Activated CD4-positive, alpha-beta T cell treated with anti-CD3 and anti-CD28 coated beads, Interleukin-2, amount 10 ng/mL, durations not matched to agents 7 days and 5 days (primary cell): ENCODE measurements at regions not wholly inside any gene's neighbourhood (a gene's known extent, or its start where the extent isn't known, plus 50 kb on each side); places are given as distances from the start of the nearest gene placed in this dataset.
A peak's percentile ranks its signal among the peaks of the same experiment; 100 is the strongest.
"Not testable (repeated sequence)": the region's sequence is repeated elsewhere in the genome, so short reads cannot be mapped to it uniquely, and the experiment has no call there.

Experiments
- CTCF ChIA-PET: fragments of 350-600 bp; sonication (Branson Sonifier 250); formaldehyde crosslinking; loops from one replicate; lab custom pipeline; 2021; ENCODE audit warnings: antibody characterized with exemption; lab: Charles Lee
- POLR2A ChIA-PET: fragments of 350-600 bp; sonication (Branson Sonifier 250); formaldehyde crosslinking; loops from one replicate; lab custom pipeline; 2021; ENCODE audit warnings: antibody characterized with exemption; lab: Charles Lee
- DNase-seq: peaks from one replicate; pipeline ENCODE4 v3.0.0-alpha.2; 2020
- H3K27ac Mint-ChIP-seq: one replicate; pipeline ENCODE4 v1.8.0; 2021; ENCODE audit warnings: mild to moderate bottlenecking, moderate library complexity, mixed read lengths
- H3K27me3 Mint-ChIP-seq: one replicate; pipeline ENCODE4 v1.8.0; 2021; ENCODE audit warnings: mixed read lengths
- H3K36me3 Mint-ChIP-seq: one replicate; pipeline ENCODE4 v1.8.0; 2021; ENCODE audit warnings: low read depth, mixed read lengths
- H3K4me1 Mint-ChIP-seq: one replicate; pipeline ENCODE4 v1.8.0; 2021; ENCODE audit warnings: mixed read lengths
- H3K4me3 Mint-ChIP-seq: one replicate; pipeline ENCODE4 v1.8.0; 2021; ENCODE audit warnings: mild to moderate bottlenecking, moderate library complexity, mixed read lengths
- H3K9me3 Mint-ChIP-seq: one replicate; pipeline ENCODE4 v1.8.0; 2021; ENCODE audit warnings: mixed read lengths

DNA sequence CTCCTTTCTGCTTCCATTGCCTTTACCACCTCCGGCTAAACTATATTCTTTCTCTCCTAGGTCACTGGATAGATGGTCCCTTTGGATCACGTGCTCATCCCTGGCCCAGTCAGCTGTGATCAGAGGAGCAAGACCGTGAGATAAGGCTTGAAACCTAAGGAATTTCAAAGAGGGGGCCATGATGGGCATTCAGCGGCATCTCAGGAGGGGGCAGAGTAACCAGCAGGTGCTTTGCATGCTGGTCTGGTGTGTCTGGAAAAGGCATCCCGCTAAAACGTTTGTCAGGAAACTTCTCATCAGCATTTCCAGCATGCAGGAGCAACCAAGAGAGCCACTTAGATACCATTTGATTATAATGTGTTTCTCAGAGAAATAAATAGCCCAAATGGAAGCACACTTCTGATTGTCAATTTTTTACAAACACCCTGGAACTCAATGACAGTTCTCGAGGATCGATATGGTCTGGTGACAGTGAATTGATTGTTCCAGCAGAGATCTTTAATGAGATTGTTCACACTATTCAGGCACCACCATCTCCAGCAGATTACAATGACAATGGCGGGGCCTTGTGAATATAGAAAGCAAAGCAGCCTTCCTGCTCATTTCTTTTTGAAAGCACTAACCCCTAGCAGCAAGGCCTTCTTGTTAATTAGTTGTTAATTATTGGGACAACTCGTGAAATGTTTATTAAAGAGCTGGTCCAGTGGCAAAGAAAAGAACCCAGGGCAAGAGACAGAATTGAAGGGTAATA is 327.1 kb downstream of the PTTG2 start:
- Mint-ChIP-seq H3K4me3 (no peak overlapping the region), H3K27me3 (no peaks in the 10 kb centered on the region), H3K9me3 (no peaks in the 10 kb centered on the region), H3K4me1 (peaks cover 13% of the 10 kb centered on the region), H3K36me3 (no peaks in the 10 kb centered on the region), H3K27ac (no peak overlapping the region)
- DNase-seq: no peak
- ChIA-PET POLR2A (no interaction called here), CTCF (no interaction called here)

DNA sequence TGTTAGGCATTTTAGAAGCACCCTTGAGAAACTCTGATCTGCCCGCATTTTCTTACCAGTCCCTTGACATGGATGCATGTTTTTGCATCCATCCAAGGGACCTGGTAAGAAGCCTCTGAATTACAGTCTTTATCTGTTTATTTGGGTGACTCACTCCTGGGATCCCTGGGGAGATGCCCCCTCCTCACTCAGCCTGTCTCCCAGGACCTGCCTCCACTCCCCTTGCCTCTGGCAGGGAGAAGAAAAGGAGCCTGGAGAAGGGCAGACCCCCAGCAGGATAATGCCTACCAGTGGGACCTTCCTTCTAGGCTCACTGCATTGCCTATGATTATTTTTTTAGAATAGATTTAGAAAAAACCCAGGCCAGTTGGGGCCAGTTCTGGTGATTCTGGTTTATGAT is 329.4 kb downstream of the PTTG2 start:
- CTCF ChIA-PET: interaction anchor here (1.2 kb wide), 1 partner anchor 9 kb away, joined by 3 read pairs; no protein-coding TSS in a partner anchor
- H3K4me3 Mint-ChIP-seq: no peak overlapping the region
- H3K36me3 Mint-ChIP-seq: peaks cover 2% of the 10 kb centered on the region
- DNase-seq: no peak
- peaks cover 18% of the 10 kb centered on the region for H3K9me3 Mint-ChIP-seq
- POLR2A ChIA-PET: no interaction called here
- peaks cover 9% of the 10 kb centered on the region for H3K27me3 Mint-ChIP-seq
- no peak overlapping the region for H3K27ac Mint-ChIP-seq
- H3K4me1 Mint-ChIP-seq: peaks cover 6% of the 10 kb centered on the region

DNA sequence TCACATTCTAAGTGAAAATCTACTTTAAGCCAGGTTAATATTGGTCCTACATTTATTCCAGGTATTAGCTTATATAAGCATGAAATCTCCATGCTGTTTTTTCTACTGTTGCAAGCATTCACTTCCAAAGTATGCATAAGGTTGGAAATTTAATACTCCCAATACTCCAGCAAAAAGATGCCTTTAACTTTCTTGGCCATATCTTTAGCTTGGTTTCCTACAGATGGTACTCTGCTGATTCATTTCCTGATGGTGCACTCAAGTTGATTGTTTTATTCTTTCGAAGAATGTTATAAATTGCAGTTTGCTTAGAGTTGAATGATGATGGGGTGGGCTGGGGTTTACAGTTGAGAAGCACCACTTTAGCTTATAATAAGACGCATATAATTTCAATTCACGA is 330.2 kb downstream of the PTTG2 start:
- ChIA-PET POLR2A (no interaction called here), CTCF (interaction anchor here (1.2 kb wide), 1 partner anchor 10 kb away, joined by 3 read pairs; no protein-coding TSS in a partner anchor)
- Mint-ChIP-seq H3K36me3 (peaks cover 2% of the 10 kb centered on the region), H3K4me3 (no peak overlapping the region), H3K27ac (no peak overlapping the region), H3K27me3 (peaks cover 12% of the 10 kb centered on the region), H3K9me3 (peaks cover 20% of the 10 kb centered on the region), H3K4me1 (peaks cover 1% of the 10 kb centered on the region)
- no peak for DNase-seq

DNA sequence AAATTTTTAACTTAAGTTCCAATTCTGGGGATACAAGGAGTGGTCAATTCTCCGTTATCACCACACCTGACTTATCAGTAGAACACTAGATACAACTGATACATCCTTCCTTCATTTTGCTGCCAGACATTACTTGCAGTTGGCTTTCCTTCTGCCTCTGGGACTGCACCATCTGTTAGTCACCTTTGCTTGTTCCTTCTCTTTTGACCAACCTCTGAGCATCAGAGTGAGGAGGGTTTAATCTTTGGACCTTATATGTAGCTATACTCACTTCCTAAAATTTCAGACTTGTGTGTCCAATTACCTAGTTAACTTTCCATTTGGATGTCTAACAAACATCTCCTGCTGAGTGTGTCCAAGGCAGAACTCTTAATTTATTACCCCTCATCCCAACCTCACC is 330.7 kb downstream of the PTTG2 start:
- Mint-ChIP-seq H3K9me3 (peaks cover 20% of the 10 kb centered on the region), H3K27me3 (peaks cover 12% of the 10 kb centered on the region), H3K4me1 (no peaks in the 10 kb centered on the region), H3K27ac (no peak overlapping the region), H3K36me3 (peaks cover 5% of the 10 kb centered on the region), H3K4me3 (no peak overlapping the region)
- CTCF ChIA-PET: interaction anchor here (0.7 kb wide), 1 partner anchor 12 kb away, joined by 3 read pairs; no protein-coding TSS in a partner anchor
- POLR2A ChIA-PET: no interaction called here
- DNase-seq: no peak

DNA sequence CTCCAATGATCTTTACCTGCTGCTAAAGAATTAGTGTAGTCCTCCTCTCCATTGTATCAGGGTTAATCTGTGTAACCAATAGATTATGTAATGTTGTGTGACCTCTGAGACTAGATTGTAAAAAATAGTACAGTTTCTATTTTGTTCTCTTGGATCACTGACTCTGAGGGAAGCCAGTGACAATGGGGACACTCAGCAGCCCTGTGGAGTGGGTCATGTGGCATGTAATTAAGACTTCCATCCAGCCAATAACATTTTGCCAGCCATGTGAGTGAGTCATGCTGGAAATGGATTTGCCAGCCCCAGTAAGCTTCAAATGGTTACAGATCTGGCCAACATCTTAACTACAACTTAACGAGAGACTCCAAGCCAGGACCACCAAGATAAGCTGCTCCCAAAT is 332.3 kb downstream of the PTTG2 start:
- H3K4me1 Mint-ChIP-seq: no peaks in the 10 kb centered on the region
- ChIA-PET POLR2A (no interaction called here), CTCF (no interaction called here)
- H3K27ac Mint-ChIP-seq: no peak overlapping the region
- no peak for DNase-seq
- peaks cover 18% of the 10 kb centered on the region for H3K27me3 Mint-ChIP-seq
- peaks cover 26% of the 10 kb centered on the region for H3K9me3 Mint-ChIP-seq
- H3K36me3 Mint-ChIP-seq: peaks cover 10% of the 10 kb centered on the region
- no peak overlapping the region for H3K4me3 Mint-ChIP-seq

DNA sequence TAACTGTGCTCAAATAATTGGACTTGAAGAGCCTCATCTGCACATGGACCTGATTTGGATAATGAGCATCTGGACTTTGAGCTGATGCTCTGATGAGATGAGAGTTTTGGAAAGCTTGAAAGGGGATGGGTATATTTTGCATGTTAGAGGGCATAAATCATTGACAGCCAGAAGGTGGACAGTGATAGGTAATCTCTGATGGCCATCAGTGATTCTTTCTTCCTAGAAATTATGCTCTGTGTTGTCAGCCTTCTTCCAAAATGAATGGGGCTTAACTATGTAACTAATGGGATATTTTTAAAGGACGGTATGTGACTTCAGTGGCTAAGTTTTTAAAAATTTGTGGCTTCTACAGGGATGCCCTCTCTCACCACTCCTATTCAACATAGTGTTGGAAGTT is 334.0 kb downstream of the PTTG2 start:
- CTCF ChIA-PET: no interaction called here
- H3K36me3 Mint-ChIP-seq: peaks cover 17% of the 10 kb centered on the region
- no peak overlapping the region for H3K27ac Mint-ChIP-seq
- no peak overlapping the region for H3K4me3 Mint-ChIP-seq
- H3K4me1 Mint-ChIP-seq: no peaks in the 10 kb centered on the region
- H3K9me3 Mint-ChIP-seq: peaks cover 36% of the 10 kb centered on the region
- no peak for DNase-seq
- H3K27me3 Mint-ChIP-seq: peaks cover 22% of the 10 kb centered on the region
- POLR2A ChIA-PET: no interaction called here

DNA sequence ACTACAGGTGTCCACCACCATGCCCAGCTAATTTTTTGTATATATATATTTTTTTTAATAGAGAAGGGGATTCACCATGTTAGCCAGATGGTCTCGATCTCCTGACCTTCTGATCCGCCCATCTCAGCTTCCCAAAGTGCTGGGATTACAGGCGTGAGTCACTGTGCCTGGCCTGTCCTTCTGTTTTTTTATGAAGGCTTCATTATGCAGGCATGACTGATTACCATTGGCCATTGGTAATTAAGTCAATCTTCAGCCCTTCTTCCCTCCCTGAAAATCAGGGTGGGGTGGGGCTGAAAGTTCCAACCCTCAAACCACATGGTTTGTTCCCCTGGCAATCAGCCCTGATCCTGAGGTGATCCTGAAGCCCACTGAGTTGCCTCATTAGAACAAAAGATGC is 336.9 kb downstream of the PTTG2 start:
- H3K4me3 Mint-ChIP-seq: no peak overlapping the region
- H3K27ac Mint-ChIP-seq: no peak overlapping the region
- peaks cover 28% of the 10 kb centered on the region for H3K36me3 Mint-ChIP-seq
- ChIA-PET POLR2A (no interaction called here), CTCF (no interaction called here)
- peaks cover 55% of the 10 kb centered on the region for H3K9me3 Mint-ChIP-seq
- H3K4me1 Mint-ChIP-seq: no peaks in the 10 kb centered on the region
- peaks cover 24% of the 10 kb centered on the region for H3K27me3 Mint-ChIP-seq
- no peak for DNase-seq

DNA sequence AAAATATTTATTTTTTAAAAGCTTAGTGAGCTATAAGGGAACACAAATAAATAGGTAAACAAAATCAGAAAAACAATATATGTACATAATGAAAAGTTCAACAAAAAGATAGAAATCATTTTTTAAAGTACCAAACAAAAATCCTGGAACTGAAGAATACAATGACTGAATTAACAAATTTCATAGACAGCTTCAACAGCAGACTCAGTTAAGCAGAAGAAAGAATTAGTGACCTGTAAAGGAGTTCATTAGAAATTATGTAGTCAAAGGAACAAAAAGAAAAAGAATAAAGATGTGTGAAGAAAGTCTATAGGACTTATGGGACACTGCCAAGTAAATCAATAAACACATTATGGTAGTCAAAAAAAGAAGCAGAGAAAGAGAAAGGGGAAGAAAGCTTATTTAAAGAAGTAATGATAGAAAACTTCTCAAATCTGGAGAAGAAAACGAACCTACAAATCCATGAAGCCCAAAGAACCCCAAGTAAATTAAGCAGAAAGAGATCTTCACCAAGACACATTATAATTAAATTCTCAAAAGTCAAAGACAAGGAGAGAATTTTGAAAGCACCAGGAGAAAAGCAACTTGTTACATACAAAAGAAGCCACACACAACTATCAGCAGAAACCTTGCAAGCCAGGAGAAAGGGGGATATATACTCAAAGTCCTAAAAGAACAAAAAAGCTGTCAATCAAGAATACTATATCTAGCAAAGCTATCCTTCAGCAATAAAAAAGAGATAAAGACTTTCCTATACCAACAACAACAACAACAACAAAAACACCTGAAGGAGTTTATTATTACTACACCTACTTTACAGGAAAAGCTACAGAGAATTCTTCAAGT is 338.9 kb downstream of the PTTG2 start:
- Mint-ChIP-seq H3K4me3 (no peak overlapping the region), H3K9me3 (peaks cover 47% of the 10 kb centered on the region), H3K4me1 (no peaks in the 10 kb centered on the region), H3K27me3 (peaks cover 19% of the 10 kb centered on the region), H3K27ac (no peak overlapping the region), H3K36me3 (peaks cover 30% of the 10 kb centered on the region)
- CTCF ChIA-PET: no interaction called here
- POLR2A ChIA-PET: no interaction called here
- no peak for DNase-seq

DNA sequence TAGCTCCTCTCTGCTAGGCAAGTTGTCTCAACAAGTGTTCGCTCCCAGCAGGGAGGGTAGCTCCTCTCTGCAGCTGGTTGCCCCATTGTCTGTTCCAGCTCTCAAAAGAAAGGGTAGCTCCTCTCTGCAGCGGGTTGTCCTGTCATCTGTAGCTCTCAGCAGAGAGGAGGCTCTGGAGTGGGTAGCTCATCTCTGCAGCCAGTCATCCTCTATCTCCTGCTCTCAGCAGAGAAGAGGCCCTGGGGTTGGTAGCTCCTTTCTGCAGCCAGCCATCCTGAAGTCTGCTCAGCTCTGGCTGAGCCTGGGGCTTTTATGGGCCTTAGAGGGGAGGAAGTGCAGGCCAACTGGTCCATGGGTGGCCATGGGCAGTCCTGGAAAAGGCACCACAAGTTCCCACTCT is 342.7 kb downstream of the PTTG2 start:
- Mint-ChIP-seq H3K27ac (no peak overlapping the region), H3K27me3 (peaks cover 6% of the 10 kb centered on the region), H3K4me3 (no peak overlapping the region), H3K4me1 (peaks cover 25% of the 10 kb centered on the region), H3K36me3 (peaks cover 24% of the 10 kb centered on the region), H3K9me3 (peaks cover 38% of the 10 kb centered on the region)
- ChIA-PET POLR2A (interaction anchor here (0.5 kb wide), 1 partner anchor 128 kb away, joined by 3 read pairs; no protein-coding TSS in a partner anchor), CTCF (interaction anchor here (0.6 to 2.1 kb wide), 3 partner anchors 12 to 17 kb away, joined by 3 to 7 read pairs (median 3); no protein-coding TSS in a partner anchor)
- no peak for DNase-seq

DNA sequence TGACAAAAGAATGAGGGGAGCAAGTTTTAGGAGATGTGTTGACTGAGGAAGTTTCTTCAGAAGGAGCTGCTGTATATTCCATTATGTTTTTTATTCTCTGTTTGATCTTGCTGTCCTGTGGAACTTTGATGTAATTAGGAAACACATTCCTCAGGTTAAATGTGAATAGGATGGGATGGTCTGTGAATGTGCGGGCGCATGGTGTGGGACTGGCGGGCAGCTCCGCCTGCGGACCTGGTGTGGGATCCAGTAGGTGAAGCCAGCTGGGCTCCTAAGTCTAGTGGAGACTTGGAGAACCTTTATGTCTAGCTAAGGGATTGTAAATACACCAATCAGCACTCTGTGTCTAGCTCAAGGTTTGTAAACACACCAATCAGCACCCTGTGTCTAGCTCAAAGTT is 344.3 kb downstream of the PTTG2 start:
- CTCF ChIA-PET: interaction anchor here (0.6 to 2.1 kb wide), 2 partner anchors 16 to 804 kb away, joined by 4 to 7 read pairs; no protein-coding TSS in a partner anchor
- POLR2A ChIA-PET: not testable (repeated sequence)
- peaks cover 36% of the 10 kb centered on the region for H3K4me1 Mint-ChIP-seq

DNA sequence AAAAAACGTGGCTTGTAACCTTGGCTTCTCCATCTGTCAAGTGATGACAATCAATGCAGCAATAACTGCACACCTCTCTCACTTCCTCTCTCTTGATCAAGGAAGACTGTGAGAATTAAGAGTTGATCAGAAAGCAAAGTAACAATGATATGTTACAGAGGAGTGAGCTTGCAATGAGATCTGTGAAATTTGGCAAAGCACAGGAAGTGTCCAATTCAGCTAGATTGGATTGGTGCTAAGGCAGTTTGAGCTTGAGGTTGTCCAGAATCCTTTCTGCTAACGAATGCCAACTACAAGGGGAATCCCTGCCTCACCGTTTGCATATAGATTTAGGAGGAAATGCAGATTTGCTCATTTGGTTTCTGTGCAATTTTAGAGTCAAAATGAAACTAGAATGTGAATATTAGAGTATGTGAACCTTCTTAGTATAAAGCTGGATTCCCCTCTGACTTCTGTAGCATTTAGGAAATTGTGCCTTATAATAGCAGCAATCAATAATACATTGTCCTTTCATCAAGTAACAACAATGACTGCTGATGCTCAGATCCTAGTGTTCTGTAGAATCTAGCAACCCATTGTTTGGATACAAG is 346.4 kb downstream of the PTTG2 start:
- ChIA-PET POLR2A (interaction anchor here (0.5 to 0.6 kb wide), 3 partner anchors 128 to 419 kb away, joined by 3 to 8 read pairs (median 3); no protein-coding TSS in a partner anchor), CTCF (interaction anchor here (0.6 to 1.4 kb wide), 4 partner anchors 13 to 425 kb away, joined by 3 to 4 read pairs (median 3); no protein-coding TSS in a partner anchor)
- Mint-ChIP-seq H3K4me1 (peaks cover 57% of the 10 kb centered on the region), H3K9me3 (peaks cover 21% of the 10 kb centered on the region), H3K27ac (peak overlapping the region; percentile 84), H3K27me3 (peaks cover 5% of the 10 kb centered on the region), H3K4me3 (no peak overlapping the region), H3K36me3 (peaks cover 14% of the 10 kb centered on the region)
- DNase-seq: peak; percentile 46

More for the DNA sequence above, 344.3 kb downstream of the PTTG2 start:
- not testable (repeated sequence) for DNase-seq, H3K4me3 Mint-ChIP-seq, H3K27ac Mint-ChIP-seq, H3K27me3 Mint-ChIP-seq
- H3K9me3 Mint-ChIP-seq: peaks cover 30% of the 10 kb centered on the region
- peaks cover 17% of the 10 kb centered on the region for H3K36me3 Mint-ChIP-seq

DNA sequence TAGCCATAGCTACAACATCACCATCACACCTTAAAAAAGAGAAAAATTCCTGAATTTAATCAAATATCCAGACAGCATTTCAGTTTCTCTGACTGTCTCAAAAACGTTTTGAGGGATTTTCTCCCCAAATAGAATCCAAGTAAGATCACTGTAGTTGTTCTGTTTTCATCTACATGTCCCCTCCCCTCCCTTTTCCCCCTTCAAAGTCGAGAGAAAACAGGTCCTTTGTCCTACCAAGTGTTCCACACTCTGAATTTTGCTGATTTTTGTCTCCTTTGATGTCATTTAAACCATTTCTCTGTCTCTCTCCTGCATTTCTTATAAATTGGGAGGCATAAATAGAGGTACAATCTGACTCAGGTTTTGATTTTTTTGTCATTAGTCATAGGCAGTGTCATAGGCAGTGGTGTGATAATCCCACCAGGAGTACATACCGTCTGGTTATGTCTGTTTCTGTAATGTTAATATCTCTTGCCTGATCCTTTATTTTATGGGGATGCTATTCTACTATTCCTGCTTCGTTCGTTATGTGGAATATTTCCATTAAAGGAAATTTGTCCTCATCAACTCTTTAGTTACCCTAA is 348.6 kb downstream of the PTTG2 start:
- ChIA-PET CTCF (interaction anchor here (0.6 to 1.3 kb wide), 2 partner anchors 10 to 511 kb away, joined by 4 read pairs; no protein-coding TSS in a partner anchor), POLR2A (no interaction called here)
- no peak overlapping the region for H3K27ac Mint-ChIP-seq
- no peak overlapping the region for H3K4me3 Mint-ChIP-seq
- peaks cover 18% of the 10 kb centered on the region for H3K36me3 Mint-ChIP-seq
- H3K27me3 Mint-ChIP-seq: peaks cover 7% of the 10 kb centered on the region
- peaks cover 69% of the 10 kb centered on the region for H3K4me1 Mint-ChIP-seq
- H3K9me3 Mint-ChIP-seq: peaks cover 25% of the 10 kb centered on the region
- DNase-seq: no peak
